ENCODE measurements at regions not wholly inside any gene's neighbourhood (a gene's known extent, or its start where the extent isn't known, plus 50 kb on each side); places are given as distances from the start of the nearest gene placed in this dataset.
"Not testable (repeated sequence)": the region's sequence is repeated elsewhere in the genome, so short reads cannot be mapped to it uniquely, and the experiment has no call there.

GRCh38 chr6:40867527-40867926 is 171.5 kb downstream of the UNC5CL start:
- ChIA-PET POLR2A (ENCODE audit: partially characterized antibody) (interaction anchor here (0.6 kb wide), 1 partner anchor 32 kb away, joined by 3 read pairs; no protein-coding TSS in a partner anchor), CTCF (ENCODE audit: partially characterized antibody) (interaction anchor here (0.6 to 5.0 kb wide), 6 partner anchors 10 to 1461 kb away, joined by 3 to 18 read pairs (median 4); partner anchors contain the start of gene UNC5CL)
- not testable (repeated sequence) for H2BK20ac ChIP-seq (ENCODE audit: low read length); H3K4me3 ChIP-seq (ENCODE audit: extremely low read depth in 1 of 4, insufficient read depth in 2 of 4, low read depth in 3 of 4, low read length in 4 of 4); H2AK5ac ChIP-seq (ENCODE audit: low read depth, low read length); H3K27ac ChIP-seq (ENCODE audit: low read depth, low read length); H3K23me2 ChIP-seq (ENCODE audit: low read depth, low read length); H2AFZ ChIP-seq (ENCODE audit: low read length); H3K18ac ChIP-seq (ENCODE audit: extremely low read depth, low read length); H2BK5ac ChIP-seq (ENCODE audit: low read depth, low read length); H3K23ac ChIP-seq (ENCODE audit: insufficient read length); H4K91ac ChIP-seq (replicated peaks; ENCODE audit: insufficient read length, low read length); H3K14ac ChIP-seq (ENCODE audit: insufficient read length); H4K8ac ChIP-seq (ENCODE audit: extremely low read depth, insufficient read depth, low read length); H4K5ac ChIP-seq (ENCODE audit: insufficient read length, low read depth, low read length); H2BK120ac ChIP-seq (replicated peaks; ENCODE audit: low read depth, low read length); H3K79me1 ChIP-seq (ENCODE audit: low read depth, low read length); H3K4ac ChIP-seq (replicated peaks; ENCODE audit: insufficient read length, low read depth, low read length); H3K27me3 ChIP-seq (replicated peaks in 1 of 4; ENCODE audit: control insufficient read depth in 3 of 4, extremely low read depth in 1 of 4, insufficient read depth in 3 of 4, low read length in 3 of 4); H2BK15ac ChIP-seq (ENCODE audit: low read length); H3K79me2 ChIP-seq (ENCODE audit: control insufficient read depth in 1 of 2, insufficient read depth in 2 of 2, low read length in 2 of 2); H3K56ac ChIP-seq (replicated peaks; ENCODE audit: insufficient read length, low read depth, low read length); H3K36me3 ChIP-seq (ENCODE audit: control insufficient read depth in 2 of 4, insufficient read depth in 4 of 4, low read length in 3 of 4); H3K4me2 ChIP-seq (ENCODE audit: insufficient read depth in 1 of 2, low read depth in 2 of 2, low read length in 2 of 2); DNase-seq (ENCODE audit: low read depth in 1 of 2, low spot score in 2 of 2); FAIRE-seq; H4K20me1 ChIP-seq (replicated peaks in 1 of 2; ENCODE audit: control insufficient read depth in 1 of 2, insufficient read depth in 2 of 2, low read length in 2 of 2); H3K9ac ChIP-seq (replicated peaks in 1 of 4; ENCODE audit: extremely low read depth in 1 of 4, low read depth in 3 of 4, low read length in 3 of 4); H3K9me3 ChIP-seq (ENCODE audit: insufficient read depth in 2 of 2, low read depth in 1 of 2, low read length in 1 of 2); H3K4me1 ChIP-seq (replicated peaks in 1 of 4; ENCODE audit: control insufficient read depth in 3 of 4, insufficient read depth in 4 of 4, low read length in 3 of 4); H2BK12ac ChIP-seq (ENCODE audit: low read depth, low read length)
- WGBS, 2 experiments (ENCODE audit: extremely low coverage in 1 of 2, insufficient coverage in 1 of 2, insufficient read length in 1 of 2, insufficient replicate concordance in 2 of 2, low coverage in 1 of 2, low lambda C conversion rate in 2 of 2, missing lambda C conversion rate in 1 of 2), result 96% methylated on average over 9 of the region's 9 CpGs; no CpG with 5 or more reads in 1 of the 2 experiments

- H2AK5ac ChIP-seq (ENCODE audit: low read depth, low read length); H3K9ac ChIP-seq (replicated peaks in 1 of 4; ENCODE audit: extremely low read depth in 1 of 4, low read depth in 3 of 4, low read length in 3 of 4); H2BK5ac ChIP-seq (ENCODE audit: low read depth, low read length); H2BK20ac ChIP-seq (ENCODE audit: low read length); H3K36me3 ChIP-seq (ENCODE audit: control insufficient read depth in 2 of 4, insufficient read depth in 4 of 4, low read length in 3 of 4); H3K23me2 ChIP-seq (ENCODE audit: low read depth, low read length); H3K9me3 ChIP-seq (ENCODE audit: insufficient read depth in 2 of 2, low read depth in 1 of 2, low read length in 1 of 2); H3K18ac ChIP-seq (ENCODE audit: extremely low read depth, low read length); H4K8ac ChIP-seq (ENCODE audit: extremely low read depth, insufficient read depth, low read length); H2BK120ac ChIP-seq (replicated peaks; ENCODE audit: low read depth, low read length); H2BK15ac ChIP-seq (ENCODE audit: low read length); H2AFZ ChIP-seq (ENCODE audit: low read length); H3K79me2 ChIP-seq (ENCODE audit: control insufficient read depth in 1 of 2, insufficient read depth in 2 of 2, low read length in 2 of 2); H3K14ac ChIP-seq (ENCODE audit: insufficient read length); H4K91ac ChIP-seq (replicated peaks; ENCODE audit: insufficient read length, low read length); H2BK12ac ChIP-seq (ENCODE audit: low read depth, low read length); H3K4me2 ChIP-seq (ENCODE audit: insufficient read depth in 1 of 2, low read depth in 2 of 2, low read length in 2 of 2); H3K4me3 ChIP-seq (ENCODE audit: extremely low read depth in 1 of 4, insufficient read depth in 2 of 4, low read depth in 3 of 4, low read length in 4 of 4); H3K4me1 ChIP-seq (replicated peaks in 1 of 4; ENCODE audit: control insufficient read depth in 3 of 4, insufficient read depth in 4 of 4, low read length in 3 of 4); H3K27me3 ChIP-seq (replicated peaks in 1 of 4; ENCODE audit: control insufficient read depth in 3 of 4, extremely low read depth in 1 of 4, insufficient read depth in 3 of 4, low read length in 3 of 4); DNase-seq (ENCODE audit: low read depth in 1 of 2, low spot score in 2 of 2); H3K27ac ChIP-seq (ENCODE audit: low read depth, low read length); POLR2A ChIA-PET (ENCODE audit: partially characterized antibody); FAIRE-seq; H4K5ac ChIP-seq (ENCODE audit: insufficient read length, low read depth, low read length); H4K20me1 ChIP-seq (replicated peaks in 1 of 2; ENCODE audit: control insufficient read depth in 1 of 2, insufficient read depth in 2 of 2, low read length in 2 of 2); H3K4ac ChIP-seq (replicated peaks; ENCODE audit: insufficient read length, low read depth, low read length); H3K56ac ChIP-seq (replicated peaks; ENCODE audit: insufficient read length, low read depth, low read length); H3K23ac ChIP-seq (ENCODE audit: insufficient read length); H3K79me1 ChIP-seq (ENCODE audit: low read depth, low read length): not testable (repeated sequence)
- CTCF ChIA-PET (ENCODE audit: partially characterized antibody), result interaction anchor here (1.4 to 5.0 kb wide), 4 partner anchors 10 to 22 kb away, joined by 3 to 18 read pairs (median 10); no protein-coding TSS in a partner anchor
- WGBS, 2 experiments (ENCODE audit: extremely low coverage in 1 of 2, insufficient coverage in 1 of 2, insufficient read length in 1 of 2, insufficient replicate concordance in 2 of 2, low coverage in 1 of 2, low lambda C conversion rate in 2 of 2, missing lambda C conversion rate in 1 of 2), result 91% methylated on average over 2 of the region's 2 CpGs; no CpG with 5 or more reads in 1 of the 2 experiments
Measured at GRCh38 chr6:40865259-40865658, 173.8 kb downstream of the UNC5CL start.
